SK-N-SH (cell line): ENCODE measurements at regions not wholly inside any gene's neighbourhood (a gene's known extent, or its start where the extent isn't known, plus 50 kb on each side); places are given as distances from the start of the nearest gene placed in this dataset.

Source experiments
- JUND ChIP-seq: IDR thresholded peaks from 2 replicates; pipeline ENCODE4 v1.4.0; 2012
- TF ChIP-seq, protein P1 (sequence below): fragments of 200-600 bp; sonication (generic); IDR thresholded peaks from 2 replicates; pipeline ENCODE4 v1.6.1; 2017; ENCODE audit warnings: antibody characterized with exemption, mild to moderate bottlenecking, moderate library complexity

GRCh38 chr6:139603581-139603980, 229.1 kb upstream of the CITED2 start:
- no peak for TF ChIP-seq JUND
- TF ChIP-seq, protein P1, sequence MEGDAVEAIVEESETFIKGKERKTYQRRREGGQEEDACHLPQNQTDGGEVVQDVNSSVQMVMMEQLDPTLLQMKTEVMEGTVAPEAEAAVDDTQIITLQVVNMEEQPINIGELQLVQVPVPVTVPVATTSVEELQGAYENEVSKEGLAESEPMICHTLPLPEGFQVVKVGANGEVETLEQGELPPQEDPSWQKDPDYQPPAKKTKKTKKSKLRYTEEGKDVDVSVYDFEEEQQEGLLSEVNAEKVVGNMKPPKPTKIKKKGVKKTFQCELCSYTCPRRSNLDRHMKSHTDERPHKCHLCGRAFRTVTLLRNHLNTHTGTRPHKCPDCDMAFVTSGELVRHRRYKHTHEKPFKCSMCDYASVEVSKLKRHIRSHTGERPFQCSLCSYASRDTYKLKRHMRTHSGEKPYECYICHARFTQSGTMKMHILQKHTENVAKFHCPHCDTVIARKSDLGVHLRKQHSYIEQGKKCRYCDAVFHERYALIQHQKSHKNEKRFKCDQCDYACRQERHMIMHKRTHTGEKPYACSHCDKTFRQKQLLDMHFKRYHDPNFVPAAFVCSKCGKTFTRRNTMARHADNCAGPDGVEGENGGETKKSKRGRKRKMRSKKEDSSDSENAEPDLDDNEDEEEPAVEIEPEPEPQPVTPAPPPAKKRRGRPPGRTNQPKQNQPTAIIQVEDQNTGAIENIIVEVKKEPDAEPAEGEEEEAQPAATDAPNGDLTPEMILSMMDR = no peak
